H9 (cell line): ENCODE measurements at regions not wholly inside any gene's neighbourhood (a gene's known extent, or its start where the extent isn't known, plus 50 kb on each side); places are given as distances from the start of the nearest gene placed in this dataset.
A peak's percentile ranks its signal among the peaks of the same experiment; 100 is the strongest.

Experiments used
- DNase-seq: peaks from one replicate; pipeline ENCODE4 v3.0.0-alpha.2; 2017
- H2AFZ ChIP-seq: one replicate; pipeline ENCODE4 v1.6.1; 2013; ENCODE audit warnings: mild to moderate bottlenecking, low read length, control low read depth, moderate library complexity
- H2AK5ac ChIP-seq: 2 replicates; pipeline ENCODE4 v1.6.1; 2013; ENCODE audit warnings: low read length, control low read depth, mixed read lengths; ENCODE audit not compliant: insufficient read length
- H2BK120ac ChIP-seq: one replicate; pipeline ENCODE4 v1.6.1; 2013; ENCODE audit warnings: low read depth, mild to moderate bottlenecking, low read length, control low read depth, inconsistent platforms; ENCODE audit not compliant: poor library complexity, severe bottlenecking
- H2BK12ac ChIP-seq: 2 replicates; pipeline ENCODE4 v1.6.1; 2013; ENCODE audit warnings: low read length, control low read depth, mixed read lengths, low read depth; ENCODE audit not compliant: insufficient read length
- H2BK15ac ChIP-seq: 2 replicates; pipeline ENCODE4 v1.6.1; 2013; ENCODE audit warnings: low read depth, low read length, control low read depth
- H2BK20ac ChIP-seq: one replicate; pipeline ENCODE4 v1.6.1; 2013; ENCODE audit warnings: low read depth, mild to moderate bottlenecking, low read length, control low read depth, inconsistent platforms; ENCODE audit not compliant: poor library complexity, severe bottlenecking
- H2BK5ac ChIP-seq: 2 replicates; pipeline ENCODE4 v1.6.1; 2013; ENCODE audit warnings: low read length, control low read depth, mixed read lengths; ENCODE audit not compliant: insufficient read length
- H3K14ac ChIP-seq: 2 replicates; pipeline ENCODE4 v1.6.1; 2013; ENCODE audit warnings: low read length, control low read depth; ENCODE audit not compliant: insufficient read depth
- H3K18ac ChIP-seq: 2 replicates; pipeline ENCODE4 v1.6.1; 2013; ENCODE audit warnings: low read depth, mild to moderate bottlenecking, mixed read lengths, low read length, control low read depth; ENCODE audit not compliant: insufficient read length
- H3K23ac ChIP-seq: 2 replicates; pipeline ENCODE4 v1.6.1; 2013; ENCODE audit warnings: low read length, control low read depth, mixed read lengths, low read depth; ENCODE audit not compliant: insufficient read length
- H3K23me2 ChIP-seq: 2 replicates; pipeline ENCODE4 v1.6.1; 2013; ENCODE audit warnings: low read depth, mild to moderate bottlenecking, mixed read lengths, low read length, control low read depth; ENCODE audit not compliant: insufficient read length, poor library complexity, severe bottlenecking
- H3K27ac ChIP-seq: 2 replicates; pipeline ENCODE4 v1.5.1; 2013; ENCODE audit warnings: low read length, control low read depth, mixed read lengths, low read depth; ENCODE audit not compliant: insufficient read length
- H3K27me3 ChIP-seq: 2 replicates; pipeline ENCODE4 v1.6.1; 2013; ENCODE audit warnings: low read length, control low read depth, inconsistent platforms; ENCODE audit not compliant: insufficient read depth
- H3K4ac ChIP-seq: 2 replicates; pipeline ENCODE4 v1.6.1; 2013; ENCODE audit warnings: low read depth, mild to moderate bottlenecking, control low read depth, inconsistent platforms, low read length, moderate library complexity
- H3K4me1 ChIP-seq: 2 replicates; pipeline ENCODE4 v1.6.1; 2013; ENCODE audit warnings: low read length, control low read depth, inconsistent platforms; ENCODE audit not compliant: insufficient read depth
- H3K4me2 ChIP-seq: 2 replicates; pipeline ENCODE4 v1.6.1; 2013; ENCODE audit warnings: low read length, control low read depth, mixed read lengths; ENCODE audit not compliant: insufficient read length, insufficient read depth
- H3K56ac ChIP-seq: 2 replicates; pipeline ENCODE4 v1.6.1; 2013; ENCODE audit warnings: low read depth, mild to moderate bottlenecking, mixed read lengths, low read length, control low read depth; ENCODE audit not compliant: insufficient read length
- H3K79me1 ChIP-seq: 2 replicates; pipeline ENCODE4 v1.6.1; 2013; ENCODE audit warnings: low read depth, mild to moderate bottlenecking, moderate library complexity, low read length, control low read depth, inconsistent platforms; ENCODE audit not compliant: insufficient read depth, poor library complexity, severe bottlenecking
- H3K79me2 ChIP-seq: 2 replicates; pipeline ENCODE4 v1.6.1; 2013; ENCODE audit warnings: low read length, control low read depth, inconsistent platforms; ENCODE audit not compliant: insufficient read depth
- H3K9ac ChIP-seq: 2 replicates; pipeline ENCODE4 v1.6.1; 2013; ENCODE audit warnings: low read length, control low read depth, mixed read lengths; ENCODE audit not compliant: insufficient read length; ENCODE audit errors: extremely low read depth
- H3K9me3 ChIP-seq: one replicate; pipeline ENCODE4 v1.6.1; 2013; ENCODE audit warnings: low read depth, low read length, inconsistent platforms; ENCODE audit not compliant: control insufficient read depth
- H3T11ph ChIP-seq: one replicate; pipeline ENCODE4 v1.6.1; 2013; ENCODE audit warnings: mild to moderate bottlenecking, low read length, control low read depth, inconsistent platforms
- H4K20me1 ChIP-seq: one replicate; pipeline ENCODE4 v1.6.1; 2013; ENCODE audit not compliant: control insufficient read depth, insufficient read length, insufficient read depth
- H4K5ac ChIP-seq: 2 replicates; pipeline ENCODE4 v1.6.1; 2013; ENCODE audit warnings: low read depth, mild to moderate bottlenecking, mixed read lengths, low read length, control low read depth; ENCODE audit not compliant: insufficient read length
- H4K8ac ChIP-seq: replicated peaks from 2 replicates; pipeline ENCODE4 v1.6.1; 2013; ENCODE audit warnings: low read length, control low read depth, mixed read lengths, low read depth; ENCODE audit not compliant: insufficient read length
- H4K91ac ChIP-seq: 2 replicates; pipeline ENCODE4 v1.6.1; 2013; ENCODE audit warnings: low read depth, mild to moderate bottlenecking, moderate library complexity, mixed read lengths, low read length, control low read depth; ENCODE audit not compliant: insufficient read length
- H3K27ac Mint-ChIP-seq, 3 experiments: 2 replicates in 2 of 3; 3 replicates in 1 of 3; pipeline ENCODE4 v1.8.0; 2020 to 2021; ENCODE audit warnings: mixed read lengths in 3 of 3, mild to moderate bottlenecking in 1 of 3, moderate library complexity in 1 of 3
- H3K27me3 Mint-ChIP-seq: 2 replicates; pipeline ENCODE4 v1.8.0; 2021; ENCODE audit warnings: low read depth, mild to moderate bottlenecking, moderate library complexity, mixed read lengths
- H3K36me3 Mint-ChIP-seq, 3 experiments: 2 replicates in 2 of 3; 3 replicates in 1 of 3; pipeline ENCODE4 v1.8.0; 2020 to 2021; ENCODE audit warnings: low read depth in 3 of 3, mixed read lengths in 3 of 3; ENCODE audit not compliant: insufficient read depth in 1 of 3
- H3K4me1 Mint-ChIP-seq, 2 experiments: 2 replicates each; pipeline ENCODE4 v1.8.0; 2020; ENCODE audit warnings: mixed read lengths in 2 of 2
- H3K4me3 Mint-ChIP-seq, 2 experiments: 2 replicates in 1 of 2; 3 replicates in 1 of 2; pipeline ENCODE4 v1.8.0; 2020 to 2021; ENCODE audit warnings: mild to moderate bottlenecking in 2 of 2, mixed read lengths in 2 of 2, moderate library complexity in 1 of 2
- H3K9me3 Mint-ChIP-seq, 2 experiments: 2 replicates in 1 of 2; 3 replicates in 1 of 2; pipeline ENCODE4 v1.8.0; 2020; ENCODE audit warnings: mild to moderate bottlenecking in 2 of 2, mixed read lengths in 2 of 2, moderate library complexity in 1 of 2
- CTCF ChIP-seq: fragments of 200-600 bp; sonication (generic); conservative IDR thresholded peaks from 3 replicates; pipeline ENCODE4 v1.8.0; 2021; ENCODE audit warnings: antibody characterized with exemption, mild to moderate bottlenecking
- WGBS: extraction: QIAGEN DNeasy Blood & Tissue Kit; methylation state at CpG from one replicate; pipeline ENCODE4 v1.1.7; 2013; ENCODE audit warnings: missing lambda C conversion rate, low lambda C conversion rate, mixed read lengths; ENCODE audit not compliant: insufficient read length; ENCODE audit errors: extremely low coverage; 5-methylcytosine and 5-hydroxymethylcytosine counted together

GRCh38 chr12:107917912-107918800 is 143.7 kb downstream of the ASCL4 start:
- H3K36me3 Mint-ChIP-seq: no peaks in the 10 kb centered on the region
- no peaks in the 10 kb centered on the region for H3K4me1 ChIP-seq
- no peaks in the 10 kb centered on the region for H3K23me2 ChIP-seq
- H3K4me2 ChIP-seq: no peak overlapping the region
- H3K18ac ChIP-seq: no peak overlapping the region
- H3K9me3 Mint-ChIP-seq: no peaks in the 10 kb centered on the region
- H2AFZ ChIP-seq: no peak overlapping the region
- H3K27ac Mint-ChIP-seq: no peak overlapping the region; a peak in 1 of 7 replicates
- no peak overlapping the region for H2AK5ac ChIP-seq
- peak; percentile 87 for TF ChIP-seq CTCF
- peak; percentile 80 for DNase-seq
- no peak overlapping the region for H3K56ac ChIP-seq
- no peak overlapping the region for H3K4me3 Mint-ChIP-seq
- H3K23ac ChIP-seq: no peak overlapping the region
- no peak overlapping the region for H4K8ac ChIP-seq
- H3K9ac ChIP-seq: no peak overlapping the region
- H2BK5ac ChIP-seq: no peak overlapping the region
- H3K79me1 ChIP-seq: no peaks in the 10 kb centered on the region
- no peaks in the 10 kb centered on the region; a peak in 2 of 4 replicates for H3K4me1 Mint-ChIP-seq
- no CpG with 5 or more reads among the region's 8 CpGs for WGBS
- no peaks in the 10 kb centered on the region for H4K20me1 ChIP-seq
- no peaks in the 10 kb centered on the region for H3K79me2 ChIP-seq
- no peak overlapping the region for H3K4ac ChIP-seq
- H3K27ac ChIP-seq: no peak overlapping the region
- H2BK120ac ChIP-seq: no peak overlapping the region
- H3K9me3 ChIP-seq: no peaks in the 10 kb centered on the region
- H3T11ph ChIP-seq: no peak overlapping the region
- peaks cover 51% of the 10 kb centered on the region for H3K27me3 Mint-ChIP-seq
- no peak overlapping the region for H2BK12ac ChIP-seq
- H3K14ac ChIP-seq: no peak overlapping the region
- H2BK20ac ChIP-seq: no peak overlapping the region
- H4K91ac ChIP-seq: no peak overlapping the region
- H2BK15ac ChIP-seq: no peak overlapping the region
- H3K27me3 ChIP-seq: no peaks in the 10 kb centered on the region
- H4K5ac ChIP-seq: no peak overlapping the region
